ENCODE measurements at regions not wholly inside any gene's neighbourhood (a gene's known extent, or its start where the extent isn't known, plus 50 kb on each side); places are given as distances from the start of the nearest gene placed in this dataset.

GRCh38 chr2:234206738-234207137, 156.2 kb downstream of the SPP2 start:
- TF ChIP-seq ZNF572 (CRISPR knock-in tag; IDR thresholded peaks at IDR 0.05): no peak
- TF ChIP-seq POLR2A (IDR thresholded peaks at IDR 0.05; ENCODE audit: insufficient read depth in 1 of 2, low read depth in 2 of 2, low read length in 2 of 2): no peak
- no peak for TF ChIP-seq HMG20B (CRISPR knock-in tag; conservative IDR thresholded peaks at IDR 0.05)
- TF ChIP-seq BRCA1 (CRISPR knock-in tag; IDR thresholded peaks at IDR 0.05): no peak
- no peak for TF ChIP-seq ZIK1 (CRISPR knock-in tag; IDR thresholded peaks at IDR 0.05; ENCODE audit: borderline replicate concordance, low read depth)
- no peak for TF ChIP-seq KLF9 (CRISPR knock-in tag; IDR thresholded peaks at IDR 0.05; ENCODE audit: low read depth)
- no peak for TF ChIP-seq THYN1 (CRISPR knock-in tag; IDR thresholded peaks at IDR 0.05; ENCODE audit: borderline replicate concordance, low read depth)
- TF ChIP-seq ATF7 (IDR thresholded peaks at IDR 0.05): no peak
- TF ChIP-seq ATF7 (CRISPR knock-in tag; IDR thresholded peaks at IDR 0.05): no peak
- TF ChIP-seq CBFB (CRISPR knock-in tag; IDR thresholded peaks at IDR 0.05): no peak
- TF ChIP-seq REXO4 (CRISPR knock-in tag; IDR thresholded peaks at IDR 0.05; ENCODE audit: borderline replicate concordance): no peak
- TF ChIP-seq CTCF (CRISPR knock-in tag; IDR thresholded peaks at IDR 0.05): no peak
- no peak for TF ChIP-seq POLR2AphosphoS5 (IDR thresholded peaks at IDR 0.05; ENCODE audit: low read depth, low read length)
- no peak for TF ChIP-seq NFE2L2 (IDR thresholded peaks at IDR 0.05; ENCODE audit: low read length)

Measured in HepG2 (cell line).